ENCODE measurements at regions not wholly inside any gene's neighbourhood (a gene's known extent, or its start where the extent isn't known, plus 50 kb on each side); places are given as distances from the start of the nearest gene placed in this dataset.

DNA sequence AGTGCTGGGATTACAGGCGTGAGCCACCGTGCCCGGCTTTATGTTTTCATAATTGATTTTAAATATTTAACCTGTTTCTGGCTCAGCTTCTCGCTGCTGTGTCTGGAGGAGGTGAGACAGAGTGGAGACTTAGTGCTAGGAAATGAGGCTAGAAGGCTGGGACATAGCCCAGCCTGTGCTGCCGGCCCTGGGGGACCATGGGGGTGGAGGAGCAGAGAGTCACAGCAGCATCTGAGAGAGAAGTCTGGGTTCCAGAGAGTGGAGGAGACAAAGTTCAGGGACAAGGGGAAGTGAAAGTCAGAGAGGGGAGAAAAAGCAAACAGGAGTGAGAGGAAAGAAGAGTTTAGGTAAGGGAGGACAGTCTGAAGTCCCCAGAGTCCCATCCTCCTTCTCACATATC lies 71.9 kb downstream of the LHX9 start:
- H3K4me2 ChIP-seq (ENCODE audit: extremely low read depth, insufficient read depth, low read length): no peak overlapping the region

GRCh38 chr1:197991594-197991993 lies 74.4 kb downstream of the LHX9 start:
- Histone ChIP-seq H3K4me1 (ENCODE audit: control insufficient read depth, extremely low read depth, insufficient read depth, low read length) (no peaks in the 10 kb centered on the region), H3K79me2 (ENCODE audit: control insufficient read depth, insufficient read depth, low read length) (no peaks in the 10 kb centered on the region), H3K27me3 (ENCODE audit: control insufficient read depth, insufficient read depth, low read length) (no peaks in the 10 kb centered on the region), H2AFZ (ENCODE audit: low read length) (no peak overlapping the region), H3K36me3 (ENCODE audit: control insufficient read depth, insufficient read depth, low read length) (no peaks in the 10 kb centered on the region), H3K9ac (ENCODE audit: insufficient read depth, low read length) (no peak overlapping the region), H4K20me1 (ENCODE audit: control insufficient read depth, extremely low read depth, insufficient read depth, low read length) (no peaks in the 10 kb centered on the region), H3K27ac (ENCODE audit: insufficient read depth, low read length) (no peak overlapping the region), H3K4me2 (ENCODE audit: extremely low read depth, insufficient read depth, low read length) (no peak overlapping the region), H3K9me3 (ENCODE audit: control insufficient read depth, insufficient read depth, low read depth, low read length) (no peaks in the 10 kb centered on the region), H3K4me3 (replicated peaks in 1 of 4; ENCODE audit: control extremely low read depth in 1 of 4, insufficient read depth in 1 of 4, low read depth in 3 of 4, low read length in 4 of 4) (no peak overlapping the region)
- DNase-seq (ENCODE audit: low read depth in 2 of 2): no peak
- TF ChIP-seq EZH2 (IDR thresholded peaks at IDR 0.05; ENCODE audit: low read length, missing control alignments) (no peak), CTCF (conservative IDR thresholded peaks at IDR 0.05 in 1 of 2, IDR thresholded peaks at IDR 0.05 in 1 of 2; ENCODE audit: low read depth in 1 of 2, low read length in 2 of 2) (no peak)

More for the DNA sequence above, 71.9 kb downstream of the LHX9 start:
- Histone ChIP-seq H3K9me3 (ENCODE audit: control insufficient read depth, insufficient read depth, low read depth, low read length) (no peaks in the 10 kb centered on the region), H3K27ac (ENCODE audit: insufficient read depth, low read length) (no peak overlapping the region), H4K20me1 (ENCODE audit: control insufficient read depth, extremely low read depth, insufficient read depth, low read length) (no peaks in the 10 kb centered on the region), H3K27me3 (ENCODE audit: control insufficient read depth, insufficient read depth, low read length) (no peaks in the 10 kb centered on the region), H3K4me3 (replicated peaks in 1 of 4; ENCODE audit: control extremely low read depth in 1 of 4, insufficient read depth in 1 of 4, low read depth in 3 of 4, low read length in 4 of 4) (no peak overlapping the region), H3K4me1 (ENCODE audit: control insufficient read depth, extremely low read depth, insufficient read depth, low read length) (no peaks in the 10 kb centered on the region), H3K9ac (ENCODE audit: insufficient read depth, low read length) (no peak overlapping the region), H3K79me2 (ENCODE audit: control insufficient read depth, insufficient read depth, low read length) (no peaks in the 10 kb centered on the region), H3K36me3 (ENCODE audit: control insufficient read depth, insufficient read depth, low read length) (no peaks in the 10 kb centered on the region), H2AFZ (ENCODE audit: low read length) (no peak overlapping the region)
- DNase-seq (ENCODE audit: low read depth in 2 of 2): no peak
- TF ChIP-seq CTCF (conservative IDR thresholded peaks at IDR 0.05 in 1 of 2, IDR thresholded peaks at IDR 0.05 in 1 of 2; ENCODE audit: low read depth in 1 of 2, low read length in 2 of 2): no peak
- no peak for TF ChIP-seq EZH2 (IDR thresholded peaks at IDR 0.05; ENCODE audit: low read length, missing control alignments)

GRCh38 chr1:197994907-197995407 lies 77.8 kb downstream of the LHX9 start:
- no peaks in the 10 kb centered on the region for H3K27me3 ChIP-seq (ENCODE audit: control insufficient read depth, insufficient read depth, low read length)
- no peak overlapping the region for H3K27ac ChIP-seq (ENCODE audit: insufficient read depth, low read length)
- no peaks in the 10 kb centered on the region for H3K4me1 ChIP-seq (ENCODE audit: control insufficient read depth, extremely low read depth, insufficient read depth, low read length)
- no peak overlapping the region for H3K9ac ChIP-seq (ENCODE audit: insufficient read depth, low read length)
- no peak for DNase-seq (ENCODE audit: low read depth in 2 of 2)
- TF ChIP-seq EZH2 (IDR thresholded peaks at IDR 0.05; ENCODE audit: low read length, missing control alignments): no peak
- no peak for TF ChIP-seq CTCF (conservative IDR thresholded peaks at IDR 0.05 in 1 of 2, IDR thresholded peaks at IDR 0.05 in 1 of 2; ENCODE audit: low read depth in 1 of 2, low read length in 2 of 2)
- H3K36me3 ChIP-seq (ENCODE audit: control insufficient read depth, insufficient read depth, low read length): no peaks in the 10 kb centered on the region
- H3K9me3 ChIP-seq (ENCODE audit: control insufficient read depth, insufficient read depth, low read depth, low read length): no peaks in the 10 kb centered on the region
- no peaks in the 10 kb centered on the region for H4K20me1 ChIP-seq (ENCODE audit: control insufficient read depth, extremely low read depth, insufficient read depth, low read length)
- no peaks in the 10 kb centered on the region for H3K79me2 ChIP-seq (ENCODE audit: control insufficient read depth, insufficient read depth, low read length)
- H3K4me3 ChIP-seq (replicated peaks in 1 of 4; ENCODE audit: control extremely low read depth in 1 of 4, insufficient read depth in 1 of 4, low read depth in 3 of 4, low read length in 4 of 4): no peak overlapping the region
- H2AFZ ChIP-seq (ENCODE audit: low read length): no peak overlapping the region
- no peak overlapping the region for H3K4me2 ChIP-seq (ENCODE audit: extremely low read depth, insufficient read depth, low read length)

All from fibroblast of lung (primary cell).